ENCODE measurements at regions not wholly inside any gene's neighbourhood (a gene's known extent, or its start where the extent isn't known, plus 50 kb on each side); places are given as distances from the start of the nearest gene placed in this dataset.

- Histone ChIP-seq H3K14ac (ENCODE audit: low read length in 2 of 2) (no peak overlapping the region), H2BK12ac (ENCODE audit: low read length in 2 of 2) (no peak overlapping the region), H2AK5ac (ENCODE audit: low read length, severe bottlenecking) (no peak overlapping the region), H3K4me2 (ENCODE audit: low read length, poor library complexity, severe bottlenecking) (no peak overlapping the region), H3K27me3 (ENCODE audit: control insufficient read depth in 1 of 2, insufficient read depth in 1 of 2, low read length in 2 of 2) (no peaks in the 10 kb centered on the region), H3K23ac (ENCODE audit: low read length in 2 of 2) (no peak overlapping the region), H3K4me3 (ENCODE audit: insufficient read depth in 1 of 2, low read depth in 1 of 2, low read length in 2 of 2) (no peak overlapping the region), H2BK15ac (ENCODE audit: low read depth, poor library complexity, severe bottlenecking) (no peak overlapping the region), H4K8ac (ENCODE audit: low read length) (no peak overlapping the region), H3K27ac (ENCODE audit: low read length, poor library complexity, severe bottlenecking) (no peak overlapping the region), H2BK5ac (ENCODE audit: low read depth, low read length, poor library complexity, severe bottlenecking) (no peak overlapping the region), H3K9ac (ENCODE audit: low read length) (no peak overlapping the region), H3K4ac (ENCODE audit: low read depth in 1 of 2, low read length in 2 of 2) (no peak overlapping the region), H2BK120ac (ENCODE audit: low read depth, low read length) (no peak overlapping the region), H3K18ac (ENCODE audit: low read depth in 1 of 2, low read length in 2 of 2) (no peak overlapping the region), H4K91ac (ENCODE audit: low read length) (no peak overlapping the region), H2AFZ (ENCODE audit: low read depth, low read length) (no peak overlapping the region), H3K36me3 (ENCODE audit: control insufficient read depth in 1 of 2, insufficient read depth in 2 of 2, low read depth in 1 of 2, low read length in 2 of 2) (no peaks in the 10 kb centered on the region), H3K79me1 (replicated peaks; ENCODE audit: low read length, poor library complexity, severe bottlenecking) (no peaks in the 10 kb centered on the region), H3K9me3 (ENCODE audit: control insufficient read depth, low read length) (no peaks in the 10 kb centered on the region), H3K4me1 (ENCODE audit: control insufficient read depth, insufficient read depth, low read depth, low read length) (no peaks in the 10 kb centered on the region)
- DNase-seq, result no peak
- WGBS, result 94% methylated on average over 7 of the region's 7 CpGs
Measured at GRCh38 chr4:31124008-31124585, 403.9 kb downstream of the PCDH7 start.

GRCh38 chr4:31125061-31125460 is 404.9 kb downstream of the PCDH7 start:
- H3K27me3 ChIP-seq (ENCODE audit: control insufficient read depth in 1 of 2, insufficient read depth in 1 of 2, low read length in 2 of 2), result no peaks in the 10 kb centered on the region
- no peak overlapping the region for H2BK12ac ChIP-seq (ENCODE audit: low read length in 2 of 2)
- H2BK5ac ChIP-seq (ENCODE audit: low read depth, low read length, poor library complexity, severe bottlenecking), result no peak overlapping the region
- no peaks in the 10 kb centered on the region for H3K4me1 ChIP-seq (ENCODE audit: control insufficient read depth, insufficient read depth, low read depth, low read length)
- no peak overlapping the region for H4K91ac ChIP-seq (ENCODE audit: low read length)
- H2AK5ac ChIP-seq (ENCODE audit: low read length, severe bottlenecking), result no peak overlapping the region
- no peak overlapping the region for H3K18ac ChIP-seq (ENCODE audit: low read depth in 1 of 2, low read length in 2 of 2)
- H3K79me1 ChIP-seq (replicated peaks; ENCODE audit: low read length, poor library complexity, severe bottlenecking), result no peaks in the 10 kb centered on the region
- H2AFZ ChIP-seq (ENCODE audit: low read depth, low read length), result no peak overlapping the region
- 100% methylated on average over 1 of the region's 1 CpG for WGBS
- no peaks in the 10 kb centered on the region for H3K36me3 ChIP-seq (ENCODE audit: control insufficient read depth in 1 of 2, insufficient read depth in 2 of 2, low read depth in 1 of 2, low read length in 2 of 2)
- no peak for DNase-seq
- H4K8ac ChIP-seq (ENCODE audit: low read length), result no peak overlapping the region
- no peaks in the 10 kb centered on the region for H3K9me3 ChIP-seq (ENCODE audit: control insufficient read depth, low read length)
- no peak overlapping the region for H2BK15ac ChIP-seq (ENCODE audit: low read depth, poor library complexity, severe bottlenecking)
- no peak overlapping the region for H3K23ac ChIP-seq (ENCODE audit: low read length in 2 of 2)
- no peak overlapping the region for H3K9ac ChIP-seq (ENCODE audit: low read length)
- no peak overlapping the region for H3K4me3 ChIP-seq (ENCODE audit: insufficient read depth in 1 of 2, low read depth in 1 of 2, low read length in 2 of 2)
- no peak overlapping the region for H3K27ac ChIP-seq (ENCODE audit: low read length, poor library complexity, severe bottlenecking)
- H3K4me2 ChIP-seq (ENCODE audit: low read length, poor library complexity, severe bottlenecking), result no peak overlapping the region
- H3K14ac ChIP-seq (ENCODE audit: low read length in 2 of 2), result no peak overlapping the region
- H2BK120ac ChIP-seq (ENCODE audit: low read depth, low read length), result no peak overlapping the region
- H3K4ac ChIP-seq (ENCODE audit: low read depth in 1 of 2, low read length in 2 of 2), result no peak overlapping the region

- Histone ChIP-seq H3K4me1 (ENCODE audit: control insufficient read depth, insufficient read depth, low read depth, low read length) (no peaks in the 10 kb centered on the region), H3K4me2 (ENCODE audit: low read length, poor library complexity, severe bottlenecking) (no peak overlapping the region), H2BK120ac (ENCODE audit: low read depth, low read length) (no peak overlapping the region), H3K27me3 (ENCODE audit: control insufficient read depth in 1 of 2, insufficient read depth in 1 of 2, low read length in 2 of 2) (no peaks in the 10 kb centered on the region), H2BK5ac (ENCODE audit: low read depth, low read length, poor library complexity, severe bottlenecking) (no peak overlapping the region), H3K9me3 (ENCODE audit: control insufficient read depth, low read length) (no peaks in the 10 kb centered on the region), H3K4me3 (ENCODE audit: insufficient read depth in 1 of 2, low read depth in 1 of 2, low read length in 2 of 2) (no peak overlapping the region), H3K23ac (ENCODE audit: low read length in 2 of 2) (no peak overlapping the region), H3K14ac (ENCODE audit: low read length in 2 of 2) (no peak overlapping the region), H3K4ac (ENCODE audit: low read depth in 1 of 2, low read length in 2 of 2) (no peak overlapping the region), H3K27ac (ENCODE audit: low read length, poor library complexity, severe bottlenecking) (no peak overlapping the region), H2AK5ac (ENCODE audit: low read length, severe bottlenecking) (no peak overlapping the region), H2BK12ac (ENCODE audit: low read length in 2 of 2) (no peak overlapping the region), H2AFZ (ENCODE audit: low read depth, low read length) (no peak overlapping the region), H3K79me1 (replicated peaks; ENCODE audit: low read length, poor library complexity, severe bottlenecking) (no peaks in the 10 kb centered on the region), H4K91ac (ENCODE audit: low read length) (no peak overlapping the region), H2BK15ac (ENCODE audit: low read depth, poor library complexity, severe bottlenecking) (no peak overlapping the region), H3K36me3 (ENCODE audit: control insufficient read depth in 1 of 2, insufficient read depth in 2 of 2, low read depth in 1 of 2, low read length in 2 of 2) (no peaks in the 10 kb centered on the region), H3K9ac (ENCODE audit: low read length) (no peak overlapping the region), H3K18ac (ENCODE audit: low read depth in 1 of 2, low read length in 2 of 2) (no peak overlapping the region), H4K8ac (ENCODE audit: low read length) (no peak overlapping the region)
- no peak for DNase-seq
- WGBS, result 100% methylated on average over 1 of the region's 2 CpGs
Measured at GRCh38 chr4:31125496-31125895, 405.3 kb downstream of the PCDH7 start.

- no CpG with 5 or more reads among the region's 5 CpGs for WGBS
- H3K4me1 ChIP-seq (ENCODE audit: control insufficient read depth, insufficient read depth, low read depth, low read length), result no peaks in the 10 kb centered on the region
- H3K23ac ChIP-seq (ENCODE audit: low read length in 2 of 2), result no peak overlapping the region
- no peak overlapping the region for H2BK5ac ChIP-seq (ENCODE audit: low read depth, low read length, poor library complexity, severe bottlenecking)
- H4K8ac ChIP-seq (ENCODE audit: low read length), result no peak overlapping the region
- DNase-seq, result no peak
- no peak overlapping the region for H3K27ac ChIP-seq (ENCODE audit: low read length, poor library complexity, severe bottlenecking)
- no peak overlapping the region for H2BK12ac ChIP-seq (ENCODE audit: low read length in 2 of 2)
- H2AK5ac ChIP-seq (ENCODE audit: low read length, severe bottlenecking), result no peak overlapping the region
- no peak overlapping the region for H4K91ac ChIP-seq (ENCODE audit: low read length)
- H3K18ac ChIP-seq (ENCODE audit: low read depth in 1 of 2, low read length in 2 of 2), result no peak overlapping the region
- no peak overlapping the region for H3K4me2 ChIP-seq (ENCODE audit: low read length, poor library complexity, severe bottlenecking)
- H2AFZ ChIP-seq (ENCODE audit: low read depth, low read length), result no peak overlapping the region
- no peak overlapping the region for H3K4me3 ChIP-seq (ENCODE audit: insufficient read depth in 1 of 2, low read depth in 1 of 2, low read length in 2 of 2)
- no peak overlapping the region for H2BK120ac ChIP-seq (ENCODE audit: low read depth, low read length)
- H3K4ac ChIP-seq (ENCODE audit: low read depth in 1 of 2, low read length in 2 of 2), result no peak overlapping the region
- H3K9ac ChIP-seq (ENCODE audit: low read length), result no peak overlapping the region
- H3K14ac ChIP-seq (ENCODE audit: low read length in 2 of 2), result no peak overlapping the region
- H3K36me3 ChIP-seq (ENCODE audit: control insufficient read depth in 1 of 2, insufficient read depth in 2 of 2, low read depth in 1 of 2, low read length in 2 of 2), result no peaks in the 10 kb centered on the region
- H3K79me1 ChIP-seq (replicated peaks; ENCODE audit: low read length, poor library complexity, severe bottlenecking), result no peaks in the 10 kb centered on the region
- H3K27me3 ChIP-seq (ENCODE audit: control insufficient read depth in 1 of 2, insufficient read depth in 1 of 2, low read length in 2 of 2), result no peaks in the 10 kb centered on the region
- H2BK15ac ChIP-seq (ENCODE audit: low read depth, poor library complexity, severe bottlenecking), result no peak overlapping the region
- H3K9me3 ChIP-seq (ENCODE audit: control insufficient read depth, low read length), result no peaks in the 10 kb centered on the region
Measured at GRCh38 chr4:31126881-31127398, 406.8 kb downstream of the PCDH7 start.
